Left lung (tissue), 4 donors: ENCODE measurements at regions not wholly inside any gene's neighbourhood (a gene's known extent, or its start where the extent isn't known, plus 50 kb on each side); places are given as distances from the start of the nearest gene placed in this dataset.

ENCODE experiments used
- ATAC-seq: fragments of 200-7000 bp; cut with Tn5 transposase; one replicate; pipeline ENCODE4 v1.9.1; 2020; ENCODE audit warnings: moderate library complexity
- DNase-seq, 4 donors: peaks; one replicate each; pipeline ENCODE4 v3.0.0-alpha.2; 2013 to 2020
- H3K27ac ChIP-seq, 2 donors: fragments of 200-600 bp; sonication (generic) in 1 of 2; one replicate each; pipeline versions ENCODE4 v1.5.0 to v1.8.0; 2020 to 2021
- H3K27me3 ChIP-seq, 2 donors: fragments of 200-600 bp; sonication (generic) in 1 of 2; one replicate each; pipeline versions ENCODE4 v1.5.0 to v1.8.0; 2020 to 2021
- H3K36me3 ChIP-seq, 2 donors: fragments of 200-600 bp; sonication (generic) in 1 of 2; one replicate each; pipeline versions ENCODE4 v1.5.0 to v1.8.0; 2020 to 2021
- H3K4me1 ChIP-seq, 2 donors: fragments of 200-600 bp; one replicate each; pipeline ENCODE4 v1.8.0; 2021
- H3K4me3 ChIP-seq, 2 donors: fragments of 200-600 bp; sonication (generic) in 1 of 2; one replicate each; pipeline versions ENCODE4 v1.5.0 to v1.8.0; 2020 to 2021; ENCODE audit warnings: mild to moderate bottlenecking in 1 of 2
- H3K9me3 ChIP-seq, 2 donors: fragments of 200-600 bp; sonication (generic) in 1 of 2; one replicate each; pipeline versions ENCODE4 v1.5.0 to v1.8.0; 2020 to 2021
- intact Hi-C, 2 donors: fragments of 100-400 bp; cut with DNase I; formaldehyde crosslinking; loops; one replicate each; pipeline versions ENCODE4 v1.11.2 to v1.14.2; 2022
- TF ChIP-seq, protein P1 (sequence below), 2 donors: fragments of 200-600 bp; sonication (generic) in 1 of 2; IDR thresholded peaks; one replicate each; pipeline versions ENCODE4 v1.5.0 to v1.8.0; 2021; ENCODE audit warnings: antibody characterized with exemption in 2 of 2
- donor health status: DM: no; HTN: yes; CAD: no.
- donor health status: DM: no; HTN: no; CAD: no.

GRCh38 chr18:61006687-61007224 is 326.5 kb upstream of the CDH20 start:
- Histone ChIP-seq H3K4me3 (no peak overlapping the region), H3K36me3 (no peaks in the 10 kb centered on the region), H3K27ac (peak overlapping the region; percentile 30 to 41), H3K4me1 (no peaks in the 10 kb centered on the region), H3K9me3 (no peaks in the 10 kb centered on the region), H3K27me3 (no peaks in the 10 kb centered on the region)
- intact Hi-C loops, result no loop called here
- ATAC-seq (peak; percentile 88), DNase-seq (no peak)
- TF ChIP-seq, protein P1, sequence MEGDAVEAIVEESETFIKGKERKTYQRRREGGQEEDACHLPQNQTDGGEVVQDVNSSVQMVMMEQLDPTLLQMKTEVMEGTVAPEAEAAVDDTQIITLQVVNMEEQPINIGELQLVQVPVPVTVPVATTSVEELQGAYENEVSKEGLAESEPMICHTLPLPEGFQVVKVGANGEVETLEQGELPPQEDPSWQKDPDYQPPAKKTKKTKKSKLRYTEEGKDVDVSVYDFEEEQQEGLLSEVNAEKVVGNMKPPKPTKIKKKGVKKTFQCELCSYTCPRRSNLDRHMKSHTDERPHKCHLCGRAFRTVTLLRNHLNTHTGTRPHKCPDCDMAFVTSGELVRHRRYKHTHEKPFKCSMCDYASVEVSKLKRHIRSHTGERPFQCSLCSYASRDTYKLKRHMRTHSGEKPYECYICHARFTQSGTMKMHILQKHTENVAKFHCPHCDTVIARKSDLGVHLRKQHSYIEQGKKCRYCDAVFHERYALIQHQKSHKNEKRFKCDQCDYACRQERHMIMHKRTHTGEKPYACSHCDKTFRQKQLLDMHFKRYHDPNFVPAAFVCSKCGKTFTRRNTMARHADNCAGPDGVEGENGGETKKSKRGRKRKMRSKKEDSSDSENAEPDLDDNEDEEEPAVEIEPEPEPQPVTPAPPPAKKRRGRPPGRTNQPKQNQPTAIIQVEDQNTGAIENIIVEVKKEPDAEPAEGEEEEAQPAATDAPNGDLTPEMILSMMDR (IDR thresholded peaks at IDR 0.05), result no peak

- Histone ChIP-seq H3K27ac (no peak overlapping the region), H3K9me3 (peaks cover 0 to 2% of the 10 kb centered on the region in 2 donors), H3K36me3 (no peaks in the 10 kb centered on the region), H3K4me3 (no peak overlapping the region), H3K4me1 (no peaks in the 10 kb centered on the region), H3K27me3 (no peaks in the 10 kb centered on the region)
- ATAC-seq (no peak), DNase-seq (no peak)
- intact Hi-C loops, result no loop called here
- TF ChIP-seq, protein P1 (IDR thresholded peaks at IDR 0.05), result no peak
These were observed 313.6 kb upstream of the CDH20 start for GRCh38 chr18:61019338-61020301.

- Histone ChIP-seq H3K27me3 (no peaks in the 10 kb centered on the region), H3K9me3 (peaks cover 0 to 2% of the 10 kb centered on the region in 2 donors), H3K36me3 (no peaks in the 10 kb centered on the region), H3K4me3 (no peak overlapping the region), H3K27ac (no peak overlapping the region), H3K4me1 (no peaks in the 10 kb centered on the region)
- intact Hi-C loops, result no loop called here
- TF ChIP-seq, protein P1 (IDR thresholded peaks at IDR 0.05), result no peak
- DNase-seq, result no peak
- no peak for ATAC-seq
These were observed 307.6 kb upstream of the CDH20 start for GRCh38 chr18:61025596-61025995.

DNA sequence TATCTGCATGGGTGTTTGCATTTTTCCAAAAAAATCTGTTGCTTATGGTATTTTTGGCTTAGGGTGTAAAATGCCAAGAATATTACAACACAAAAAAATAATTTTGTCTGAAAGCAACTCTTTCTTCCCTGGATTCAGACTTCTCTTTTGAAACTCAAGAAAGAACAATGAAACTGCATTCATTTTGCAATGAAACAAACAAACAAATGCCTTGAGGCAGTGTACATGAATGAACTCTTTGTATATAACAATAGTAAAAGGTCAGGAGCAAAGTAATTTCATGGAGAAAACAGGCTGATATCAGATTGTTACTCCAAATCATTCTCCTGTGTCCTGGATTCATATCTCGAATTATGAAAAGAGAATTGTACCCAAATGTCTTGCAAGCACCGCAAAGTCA is 301.6 kb upstream of the CDH20 start:
- peaks cover 0 to 2% of the 10 kb centered on the region in 2 donors for H3K9me3 ChIP-seq
- H3K36me3 ChIP-seq, result no peaks in the 10 kb centered on the region
- DNase-seq (no peak), ATAC-seq (no peak)
- TF ChIP-seq, protein P1 (IDR thresholded peaks at IDR 0.05), result no peak
- intact Hi-C loops, result no loop called here
- H3K4me3 ChIP-seq, result no peak overlapping the region
- no peaks in the 10 kb centered on the region for H3K27me3 ChIP-seq
- H3K4me1 ChIP-seq, result no peaks in the 10 kb centered on the region
- H3K27ac ChIP-seq, result no peak overlapping the region

DNA sequence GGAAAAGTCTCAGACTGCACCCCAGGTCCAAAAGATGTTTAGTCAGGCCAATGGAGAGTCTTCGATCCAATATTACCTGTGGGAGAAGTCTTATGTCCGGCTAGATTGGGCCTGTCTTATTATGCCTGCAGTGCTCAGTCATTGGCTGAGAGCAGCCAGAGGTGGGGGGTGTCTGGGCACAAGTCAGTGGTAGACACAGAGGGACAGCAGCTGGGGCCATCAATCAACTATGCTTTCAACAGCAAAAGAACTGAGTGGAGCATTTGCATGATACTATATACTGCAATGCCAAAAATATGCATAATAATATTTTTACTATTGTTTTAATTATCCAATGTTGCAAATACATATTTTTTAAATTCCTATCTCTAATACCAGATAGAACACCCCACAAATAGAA is 298.6 kb upstream of the CDH20 start:
- DNase-seq, result no peak
- intact Hi-C loops, result no loop called here
- H3K4me3 ChIP-seq, result no peak overlapping the region

More for the DNA sequence above, 298.6 kb upstream of the CDH20 start:
- ATAC-seq, result no peak
- Histone ChIP-seq H3K27ac (no peak overlapping the region), H3K4me1 (no peaks in the 10 kb centered on the region), H3K9me3 (peaks cover 0 to 2% of the 10 kb centered on the region in 2 donors), H3K27me3 (no peaks in the 10 kb centered on the region), H3K36me3 (no peaks in the 10 kb centered on the region)
- TF ChIP-seq, protein P1 (IDR thresholded peaks at IDR 0.05), result no peak
